ENCODE measurements at regions not wholly inside any gene's neighbourhood (a gene's known extent, or its start where the extent isn't known, plus 50 kb on each side); places are given as distances from the start of the nearest gene placed in this dataset.
"Not testable (repeated sequence)": the region's sequence is repeated elsewhere in the genome, so short reads cannot be mapped to it uniquely, and the experiment has no call there.

DNA sequence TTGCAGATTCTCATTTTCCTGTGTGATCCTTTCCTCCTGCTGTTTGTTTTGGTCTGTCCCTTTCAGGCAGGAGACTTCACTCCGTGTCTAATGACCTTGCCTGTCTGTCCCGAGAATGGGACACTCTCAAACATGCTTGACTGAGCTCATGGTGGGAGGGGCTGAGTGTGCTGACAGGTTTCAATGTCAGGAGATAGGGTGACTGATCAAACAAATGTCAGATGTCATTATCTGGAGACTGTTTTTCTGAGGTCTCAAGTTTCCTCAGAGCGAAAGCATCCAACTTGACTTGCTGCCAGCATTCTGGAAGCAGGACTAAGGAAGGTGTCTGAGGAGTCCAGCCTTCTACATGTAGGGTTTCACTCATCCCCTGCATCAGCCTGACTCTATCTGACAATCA is 228.8 kb upstream of the KIAA1217 start:
- POLR2A ChIA-PET: no interaction called here
- no TSS peak for BruUV-seq (replicated peaks)
- TF ChIP-seq, protein P1, sequence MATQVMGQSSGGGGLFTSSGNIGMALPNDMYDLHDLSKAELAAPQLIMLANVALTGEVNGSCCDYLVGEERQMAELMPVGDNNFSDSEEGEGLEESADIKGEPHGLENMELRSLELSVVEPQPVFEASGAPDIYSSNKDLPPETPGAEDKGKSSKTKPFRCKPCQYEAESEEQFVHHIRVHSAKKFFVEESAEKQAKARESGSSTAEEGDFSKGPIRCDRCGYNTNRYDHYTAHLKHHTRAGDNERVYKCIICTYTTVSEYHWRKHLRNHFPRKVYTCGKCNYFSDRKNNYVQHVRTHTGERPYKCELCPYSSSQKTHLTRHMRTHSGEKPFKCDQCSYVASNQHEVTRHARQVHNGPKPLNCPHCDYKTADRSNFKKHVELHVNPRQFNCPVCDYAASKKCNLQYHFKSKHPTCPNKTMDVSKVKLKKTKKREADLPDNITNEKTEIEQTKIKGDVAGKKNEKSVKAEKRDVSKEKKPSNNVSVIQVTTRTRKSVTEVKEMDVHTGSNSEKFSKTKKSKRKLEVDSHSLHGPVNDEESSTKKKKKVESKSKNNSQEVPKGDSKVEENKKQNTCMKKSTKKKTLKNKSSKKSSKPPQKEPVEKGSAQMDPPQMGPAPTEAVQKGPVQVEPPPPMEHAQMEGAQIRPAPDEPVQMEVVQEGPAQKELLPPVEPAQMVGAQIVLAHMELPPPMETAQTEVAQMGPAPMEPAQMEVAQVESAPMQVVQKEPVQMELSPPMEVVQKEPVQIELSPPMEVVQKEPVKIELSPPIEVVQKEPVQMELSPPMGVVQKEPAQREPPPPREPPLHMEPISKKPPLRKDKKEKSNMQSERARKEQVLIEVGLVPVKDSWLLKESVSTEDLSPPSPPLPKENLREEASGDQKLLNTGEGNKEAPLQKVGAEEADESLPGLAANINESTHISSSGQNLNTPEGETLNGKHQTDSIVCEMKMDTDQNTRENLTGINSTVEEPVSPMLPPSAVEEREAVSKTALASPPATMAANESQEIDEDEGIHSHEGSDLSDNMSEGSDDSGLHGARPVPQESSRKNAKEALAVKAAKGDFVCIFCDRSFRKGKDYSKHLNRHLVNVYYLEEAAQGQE (IDR thresholded peaks at IDR 0.05; ENCODE audit: insufficient read depth in 1 of 2, low read depth in 2 of 2, low read length in 1 of 2): no peak
- TF ChIP-seq SIN3A (IDR thresholded peaks at IDR 0.05; ENCODE audit: borderline replicate concordance, insufficient read depth, low read depth, low read length) (no peak), TCF7L2 (IDR thresholded peaks at IDR 0.05; ENCODE audit: low read depth, low read length) (no peak), POLR2AphosphoS5 (IDR thresholded peaks at IDR 0.05; ENCODE audit: low read depth, low read length) (no peak)
- TF ChIP-seq, protein P2, sequence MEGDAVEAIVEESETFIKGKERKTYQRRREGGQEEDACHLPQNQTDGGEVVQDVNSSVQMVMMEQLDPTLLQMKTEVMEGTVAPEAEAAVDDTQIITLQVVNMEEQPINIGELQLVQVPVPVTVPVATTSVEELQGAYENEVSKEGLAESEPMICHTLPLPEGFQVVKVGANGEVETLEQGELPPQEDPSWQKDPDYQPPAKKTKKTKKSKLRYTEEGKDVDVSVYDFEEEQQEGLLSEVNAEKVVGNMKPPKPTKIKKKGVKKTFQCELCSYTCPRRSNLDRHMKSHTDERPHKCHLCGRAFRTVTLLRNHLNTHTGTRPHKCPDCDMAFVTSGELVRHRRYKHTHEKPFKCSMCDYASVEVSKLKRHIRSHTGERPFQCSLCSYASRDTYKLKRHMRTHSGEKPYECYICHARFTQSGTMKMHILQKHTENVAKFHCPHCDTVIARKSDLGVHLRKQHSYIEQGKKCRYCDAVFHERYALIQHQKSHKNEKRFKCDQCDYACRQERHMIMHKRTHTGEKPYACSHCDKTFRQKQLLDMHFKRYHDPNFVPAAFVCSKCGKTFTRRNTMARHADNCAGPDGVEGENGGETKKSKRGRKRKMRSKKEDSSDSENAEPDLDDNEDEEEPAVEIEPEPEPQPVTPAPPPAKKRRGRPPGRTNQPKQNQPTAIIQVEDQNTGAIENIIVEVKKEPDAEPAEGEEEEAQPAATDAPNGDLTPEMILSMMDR (IDR thresholded peaks at IDR 0.05): no peak

DNA sequence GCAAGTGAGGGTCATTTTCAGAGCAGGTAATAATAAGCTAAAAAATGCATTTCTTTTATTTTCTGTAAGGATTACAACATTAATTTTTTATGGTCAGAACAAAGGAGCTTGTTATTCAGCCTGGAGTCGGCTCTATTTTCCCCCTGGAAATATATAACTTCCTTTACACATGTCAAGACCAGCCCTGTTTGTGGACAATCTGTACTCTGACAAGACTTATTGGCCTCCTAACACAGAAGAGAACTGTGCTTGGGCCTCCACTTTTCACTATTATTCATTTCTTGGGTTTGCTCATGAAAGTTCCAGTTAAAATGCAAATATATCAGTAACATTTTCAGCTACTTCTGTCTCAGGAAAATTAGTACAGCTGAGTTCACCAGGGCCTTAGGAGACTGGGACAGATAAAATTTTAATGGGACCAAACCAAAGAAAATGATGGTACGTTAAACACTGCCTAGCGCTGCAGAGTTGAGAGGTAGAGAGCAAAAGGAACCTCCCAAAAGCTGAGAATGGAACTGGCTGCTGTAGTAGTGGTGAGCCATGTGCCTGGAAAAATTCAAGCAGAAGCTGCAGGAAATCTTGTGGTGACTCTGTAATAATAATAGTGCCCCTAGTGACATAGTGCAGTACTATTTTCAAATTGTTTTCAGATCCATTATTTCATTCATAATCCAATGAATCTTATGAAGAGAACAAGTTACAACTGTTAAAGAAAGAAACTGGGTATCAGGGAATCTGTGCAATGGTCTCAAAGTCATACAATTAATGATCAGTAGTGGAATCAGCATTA is 227.2 kb upstream of the KIAA1217 start:
- no peaks in the 10 kb centered on the region for H3K4me1 ChIP-seq (ENCODE audit: control insufficient read depth, insufficient read depth, low read length)
- BruUV-seq (replicated peaks): no TSS peak
- intact Hi-C loops (cut with micrococcal nuclease; ENCODE audit: unreplicated experiment): no loop called here
- ChIA-PET CTCF (no interaction called here), POLR2A (no interaction called here)
- H3K27ac ChIP-seq (ENCODE audit: low read length): no peak overlapping the region
- H3K9me3 ChIP-seq (ENCODE audit: control insufficient read depth, insufficient read depth, low read depth, low read length): no peaks in the 10 kb centered on the region
- ATAC-seq: no peak
- no peak for DNase-seq (ENCODE audit: low read depth, low spot score)
- H3K27me3 ChIP-seq (ENCODE audit: control insufficient read depth, insufficient read depth, low read length): no peaks in the 10 kb centered on the region
- in situ Hi-C loops (cut with HindIII; ENCODE audit: low pct_unique_long_range_greater_than_20kb, low sequenced_read_pairs): no loop called here
- H3K36me3 ChIP-seq (ENCODE audit: control insufficient read depth, insufficient read depth, low read length): no peaks in the 10 kb centered on the region
- H3K4me3 ChIP-seq (ENCODE audit: low read depth in 2 of 2, low read length in 2 of 2): no peak overlapping the region
- TF ChIP-seq, protein P2 (IDR thresholded peaks at IDR 0.05): peak; percentile 16; the same call in 1 of the 2 replicates
- TF ChIP-seq, protein P1 (IDR thresholded peaks at IDR 0.05; ENCODE audit: insufficient read depth in 1 of 2, low read depth in 2 of 2, low read length in 1 of 2): no peak
- TF ChIP-seq POLR2AphosphoS5 (IDR thresholded peaks at IDR 0.05; ENCODE audit: low read depth, low read length): no peak

More for the DNA sequence above, 228.8 kb upstream of the KIAA1217 start:
- DNase-seq (ENCODE audit: low read depth, low spot score): no peak
- intact Hi-C loops (cut with micrococcal nuclease; ENCODE audit: unreplicated experiment): no loop called here
- in situ Hi-C loops (cut with HindIII; ENCODE audit: low pct_unique_long_range_greater_than_20kb, low sequenced_read_pairs): no loop called here
- no peak for ATAC-seq
- CTCF ChIA-PET: no interaction called here
- H3K27me3 ChIP-seq (ENCODE audit: control insufficient read depth, insufficient read depth, low read length): no peaks in the 10 kb centered on the region
- no peak overlapping the region for H3K27ac ChIP-seq (ENCODE audit: low read length)
- no peaks in the 10 kb centered on the region for H3K9me3 ChIP-seq (ENCODE audit: control insufficient read depth, insufficient read depth, low read depth, low read length)
- no peaks in the 10 kb centered on the region for H3K36me3 ChIP-seq (ENCODE audit: control insufficient read depth, insufficient read depth, low read length)
- H3K4me1 ChIP-seq (ENCODE audit: control insufficient read depth, insufficient read depth, low read length): no peaks in the 10 kb centered on the region
- no peak overlapping the region for H3K4me3 ChIP-seq (ENCODE audit: low read depth in 2 of 2, low read length in 2 of 2)

DNA sequence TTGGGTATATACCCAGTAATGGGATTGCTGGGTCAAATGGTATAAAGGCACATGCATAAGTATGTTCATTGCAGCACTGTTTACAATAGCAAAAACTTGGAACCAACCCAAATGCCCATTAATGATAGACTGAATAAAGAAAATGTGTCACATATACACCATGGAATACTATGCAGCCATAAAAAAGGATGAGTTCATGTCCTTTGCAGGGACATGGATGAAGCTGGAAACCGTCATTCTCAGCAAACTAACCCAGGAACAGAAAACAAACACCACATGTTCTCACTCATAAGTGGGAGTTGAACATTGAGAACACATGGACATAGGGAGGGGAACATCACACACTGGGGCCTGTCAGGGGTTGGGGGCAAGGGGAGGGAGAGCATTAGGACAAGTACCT is 224.5 kb upstream of the KIAA1217 start:
- CTCF ChIA-PET; H3K36me3 ChIP-seq (ENCODE audit: control insufficient read depth, insufficient read depth, low read length); intact Hi-C loops (cut with micrococcal nuclease; ENCODE audit: unreplicated experiment); BruUV-seq (replicated peaks); H3K4me1 ChIP-seq (ENCODE audit: control insufficient read depth, insufficient read depth, low read length); DNase-seq (ENCODE audit: low read depth, low spot score); H3K27me3 ChIP-seq (ENCODE audit: control insufficient read depth, insufficient read depth, low read length); ATAC-seq; in situ Hi-C loops (cut with HindIII; ENCODE audit: low pct_unique_long_range_greater_than_20kb, low sequenced_read_pairs); POLR2A ChIA-PET; H3K4me3 ChIP-seq (ENCODE audit: low read depth in 2 of 2, low read length in 2 of 2); H3K9me3 ChIP-seq (ENCODE audit: control insufficient read depth, insufficient read depth, low read depth, low read length); H3K27ac ChIP-seq (ENCODE audit: low read length): not testable (repeated sequence)
